ENCODE measurements at regions not wholly inside any gene's neighbourhood (a gene's known extent, or its start where the extent isn't known, plus 50 kb on each side); places are given as distances from the start of the nearest gene placed in this dataset.

DNA sequence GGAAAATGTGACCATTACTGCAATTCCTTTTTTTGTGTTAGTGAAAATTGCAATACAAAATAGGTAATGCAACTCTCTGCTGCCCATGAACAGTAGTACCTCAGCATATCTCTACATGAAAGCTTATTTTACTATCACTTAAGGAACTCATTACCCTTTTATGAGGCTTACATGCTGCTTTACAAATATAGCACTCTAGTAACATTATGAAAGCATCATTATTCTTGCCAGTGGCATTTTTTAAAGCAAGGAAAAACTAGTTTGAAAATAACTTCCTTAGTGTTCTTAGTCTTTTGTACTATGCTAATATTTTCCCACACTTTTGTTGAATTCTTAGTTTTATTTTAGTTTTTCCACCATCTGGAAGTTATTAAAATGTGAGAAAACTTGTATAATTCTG, 797.3 kb upstream of the ARRDC3 start:
- TF ChIP-seq, protein P1, sequence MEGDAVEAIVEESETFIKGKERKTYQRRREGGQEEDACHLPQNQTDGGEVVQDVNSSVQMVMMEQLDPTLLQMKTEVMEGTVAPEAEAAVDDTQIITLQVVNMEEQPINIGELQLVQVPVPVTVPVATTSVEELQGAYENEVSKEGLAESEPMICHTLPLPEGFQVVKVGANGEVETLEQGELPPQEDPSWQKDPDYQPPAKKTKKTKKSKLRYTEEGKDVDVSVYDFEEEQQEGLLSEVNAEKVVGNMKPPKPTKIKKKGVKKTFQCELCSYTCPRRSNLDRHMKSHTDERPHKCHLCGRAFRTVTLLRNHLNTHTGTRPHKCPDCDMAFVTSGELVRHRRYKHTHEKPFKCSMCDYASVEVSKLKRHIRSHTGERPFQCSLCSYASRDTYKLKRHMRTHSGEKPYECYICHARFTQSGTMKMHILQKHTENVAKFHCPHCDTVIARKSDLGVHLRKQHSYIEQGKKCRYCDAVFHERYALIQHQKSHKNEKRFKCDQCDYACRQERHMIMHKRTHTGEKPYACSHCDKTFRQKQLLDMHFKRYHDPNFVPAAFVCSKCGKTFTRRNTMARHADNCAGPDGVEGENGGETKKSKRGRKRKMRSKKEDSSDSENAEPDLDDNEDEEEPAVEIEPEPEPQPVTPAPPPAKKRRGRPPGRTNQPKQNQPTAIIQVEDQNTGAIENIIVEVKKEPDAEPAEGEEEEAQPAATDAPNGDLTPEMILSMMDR (conservative IDR thresholded peaks at IDR 0.05; ENCODE audit: low read length), result no peak
- TF ChIP-seq EZH2phosphoT487 (IDR thresholded peaks at IDR 0.05; ENCODE audit: borderline replicate concordance), result no peak

All from Loucy (cell line).